ENCODE measurements at regions not wholly inside any gene's neighbourhood (a gene's known extent, or its start where the extent isn't known, plus 50 kb on each side); places are given as distances from the start of the nearest gene placed in this dataset.

GRCh38 chr16:86117756-86118155 is 218.8 kb downstream of the IRF8 start:
- RAD21 ChIA-PET (ENCODE audit: unreplicated experiment): interaction anchor here (2.6 kb wide), 1 partner anchor 25 kb away, joined by 7 read pairs; no protein-coding TSS in a partner anchor
- no peak overlapping the region for H3K4me2 ChIP-seq (ENCODE audit: control insufficient read depth, insufficient read depth)
- POLR2A ChIA-PET: interaction anchor here (0.6 kb wide), 1 partner anchor 256 kb away, joined by 3 read pairs; no protein-coding TSS in a partner anchor
- H3K79me2 ChIP-seq (ENCODE audit: control insufficient read depth, insufficient read depth, low read length): no peaks in the 10 kb centered on the region
- H3K4me3 ChIP-seq: no peak overlapping the region
- no peak overlapping the region for H3K27ac ChIP-seq (ENCODE audit: control insufficient read depth, insufficient read depth)
- SMC1A ChIA-PET (ENCODE audit: uncharacterized antibody, unreplicated experiment): interaction anchor here (0.6 to 1.6 kb wide), 6 partner anchors 22 to 297 kb away, joined by 3 to 6 read pairs (median 3); no protein-coding TSS in a partner anchor
- no peak overlapping the region for H2AFZ ChIP-seq (ENCODE audit: control insufficient read depth, low read depth, low read length)
- no peaks in the 10 kb centered on the region for H3K9me3 ChIP-seq (replicated peaks; ENCODE audit: control insufficient read depth, insufficient read depth, low read length)
- ATAC-seq (no peak), FAIRE-seq (no peak), DNase-seq (ENCODE audit: low read depth, low spot score) (no peak)
- WGBS (ENCODE audit: insufficient coverage, insufficient replicate concordance, low lambda C conversion rate, missing lambda C conversion rate): 71% methylated on average over 16 of the region's 16 CpGs
- H3K27me3 ChIP-seq (replicated peaks in 1 of 2; ENCODE audit: control insufficient read depth in 2 of 2, insufficient read depth in 2 of 2, low read length in 1 of 2): no peaks in the 10 kb centered on the region; a peak in 2 of 4 replicates
- in situ Hi-C loops (cut with MboI) (no loop called here), intact Hi-C loops (cut with micrococcal nuclease; ENCODE audit: unreplicated experiment) (no loop called here)
- H3K4me1 ChIP-seq (ENCODE audit: control insufficient read depth, insufficient read depth, low read length): no peaks in the 10 kb centered on the region
- TF ChIP-seq CHD1 (IDR thresholded peaks at IDR 0.05; ENCODE audit: low read depth, low read length): no peak
- TF ChIP-seq ZNF592 (IDR thresholded peaks at IDR 0.05): 0 out of 2 replicates have a peak, but pooled peaks have one; percentile 49
- no peaks in the 10 kb centered on the region for H3K36me3 ChIP-seq (ENCODE audit: control insufficient read depth in 2 of 2, insufficient read depth in 2 of 2, low read length in 1 of 2)
- CTCF ChIA-PET: interaction anchor here (1.3 to 2.0 kb wide), 3 partner anchors 24 to 296 kb away, joined by 4 to 8 read pairs (median 7); no protein-coding TSS in a partner anchor
- no TSS peak for BruUV-seq (replicated peaks)
- no peaks in the 10 kb centered on the region for H4K20me1 ChIP-seq (ENCODE audit: control insufficient read depth, insufficient read depth)
- no peak overlapping the region for H3K9ac ChIP-seq (ENCODE audit: control insufficient read depth, insufficient read depth, low read length)

Data from GM12878 (cell line).